Lower leg skin (tissue), 3 donors: ENCODE measurements at regions not wholly inside any gene's neighbourhood (a gene's known extent, or its start where the extent isn't known, plus 50 kb on each side); places are given as distances from the start of the nearest gene placed in this dataset.

ENCODE experiments used
- CTCF ChIP-seq, 3 donors: fragments of 450-650 bp; IDR thresholded peaks; one replicate each; pipeline ENCODE4 v1.5.1; 2016; ENCODE audit warnings: antibody characterized with exemption in 3 of 3, mild to moderate bottlenecking in 3 of 3, moderate library complexity in 2 of 3
- POLR2A ChIP-seq, 2 donors: fragments of 450-650 bp; IDR thresholded peaks; one replicate each; pipeline ENCODE4 v1.6.1; 2016 to 2017; ENCODE audit warnings: antibody characterized with exemption in 2 of 2, mild to moderate bottlenecking in 1 of 2, moderate library complexity in 1 of 2

- TF ChIP-seq CTCF (IDR thresholded peaks at IDR 0.05) = no peak
- TF ChIP-seq POLR2A (IDR thresholded peaks at IDR 0.05) = no peak
These were observed 178.2 kb upstream of the EOMES start for GRCh38 chr3:27900316-27900715.
